Natural killer cell (primary cell): ENCODE measurements at regions not wholly inside any gene's neighbourhood (a gene's known extent, or its start where the extent isn't known, plus 50 kb on each side); places are given as distances from the start of the nearest gene placed in this dataset.
A peak's percentile ranks its signal among the peaks of the same experiment; 100 is the strongest.

Source experiments
- ATAC-seq, 3 donors: fragments of 150-1000 bp in 2 of 3; fragments of 200-7000 bp in 1 of 3; cut with Tn5 transposase; 1 replicate in 1 of 3; 2 replicates in 2 of 3; pipeline ENCODE4 v1.10.0; 2021; ENCODE audit warnings: mild to moderate bottlenecking in 2 of 3, moderate library complexity in 2 of 3
- DNase-seq, 2 donors: peaks; one replicate each; pipeline versions ENCODE4 v3.0.0 to v3.0.0-alpha.2; 2013 to 2021; ENCODE audit warnings: mixed read lengths in 1 of 2
- H3K27ac ChIP-seq: one replicate; pipeline ENCODE4 v1.5.1; 2013; ENCODE audit warnings: mild to moderate bottlenecking, low read length
- H3K27me3 ChIP-seq: one replicate; pipeline ENCODE4 v1.6.1; 2013; ENCODE audit warnings: low read length; ENCODE audit not compliant: control insufficient read depth, insufficient read depth
- H3K36me3 ChIP-seq: one replicate; pipeline ENCODE4 v1.6.1; 2013; ENCODE audit warnings: low read length; ENCODE audit not compliant: control insufficient read depth, insufficient read depth
- H3K4me1 ChIP-seq: one replicate; pipeline ENCODE4 v1.6.1; 2013; ENCODE audit warnings: low read length; ENCODE audit not compliant: control insufficient read depth, insufficient read depth
- H3K4me3 ChIP-seq: one replicate; pipeline ENCODE4 v1.5.1; 2013; ENCODE audit warnings: low read length
- H3K9me3 ChIP-seq: one replicate; pipeline ENCODE4 v1.6.1; 2013; ENCODE audit warnings: low read length; ENCODE audit not compliant: control insufficient read depth, insufficient read depth
- H3K27ac Mint-ChIP-seq, 2 donors: one replicate each; pipeline ENCODE4 v1.8.0; 2022; ENCODE audit warnings: mild to moderate bottlenecking in 2 of 2, mixed read lengths in 2 of 2, moderate library complexity in 1 of 2
- H3K27me3 Mint-ChIP-seq, 2 donors: one replicate each; pipeline ENCODE4 v1.8.0; 2022; ENCODE audit warnings: low read depth in 2 of 2, mixed read lengths in 2 of 2
- H3K36me3 Mint-ChIP-seq: one replicate; pipeline ENCODE4 v1.8.0; 2022; ENCODE audit warnings: mixed read lengths
- H3K4me1 Mint-ChIP-seq, 2 donors: one replicate each; pipeline ENCODE4 v1.8.0; 2022; ENCODE audit warnings: mixed read lengths in 2 of 2
- H3K4me3 Mint-ChIP-seq: one replicate; pipeline ENCODE4 v1.8.0; 2022; ENCODE audit warnings: mild to moderate bottlenecking, moderate library complexity, mixed read lengths
- H3K9me3 Mint-ChIP-seq, 2 donors: one replicate each; pipeline ENCODE4 v1.8.0; 2022; ENCODE audit warnings: mixed read lengths in 2 of 2
- CTCF ChIP-seq: fragments of 200-600 bp; IDR thresholded peaks from one replicate; pipeline ENCODE4 v1.8.0; 2022; ENCODE audit warnings: antibody characterized with exemption
- WGBS: methylation state at CpG from one replicate; pipeline ENCODE4 v1.1.7; 2013; ENCODE audit warnings: missing lambda C conversion rate; ENCODE audit not compliant: insufficient coverage; 5-methylcytosine and 5-hydroxymethylcytosine counted together
- intact Hi-C: fragments of 100-400 bp; cut with micrococcal nuclease; formaldehyde crosslinking; loops from one replicate; pipeline ENCODE4 v1.14.2; 2022

- intact Hi-C loops = no loop called here
- no peaks in the 10 kb centered on the region for H3K36me3 ChIP-seq
- no peaks in the 10 kb centered on the region for H3K36me3 Mint-ChIP-seq
- no peaks in the 10 kb centered on the region for H3K9me3 ChIP-seq
- H3K27ac Mint-ChIP-seq = no peak overlapping the region
- H3K27me3 Mint-ChIP-seq = peaks cover 3 to 4% of the 10 kb centered on the region in 2 donors
- TF ChIP-seq CTCF = no peak
- no peak overlapping the region for H3K27ac ChIP-seq
- H3K9me3 Mint-ChIP-seq = no peaks in the 10 kb centered on the region
- no peak overlapping the region for H3K4me3 Mint-ChIP-seq
- ATAC-seq (no peak), DNase-seq (no peak)
- H3K4me3 ChIP-seq = no peak overlapping the region
- peaks cover 13 to 14% of the 10 kb centered on the region in 2 donors for H3K4me1 Mint-ChIP-seq
- H3K27me3 ChIP-seq = no peaks in the 10 kb centered on the region
- WGBS = 83% methylated on average over 3 of the region's 3 CpGs
- peaks cover 6% of the 10 kb centered on the region for H3K4me1 ChIP-seq
Observed at GRCh38 chr2:39855856-39856255, 76.8 kb upstream of the THUMPD2 start.

GRCh38 chr2:39854771-39855170 lies 75.7 kb upstream of the THUMPD2 start:
- peaks cover 3 to 4% of the 10 kb centered on the region in 2 donors for H3K27me3 Mint-ChIP-seq
- WGBS = 55% methylated on average over 5 of the region's 5 CpGs

GRCh38 chr2:39852831-39853230 lies 73.8 kb upstream of the THUMPD2 start:
- H3K27me3 ChIP-seq = no peaks in the 10 kb centered on the region
- peaks cover 6% of the 10 kb centered on the region for H3K4me1 ChIP-seq
- H3K9me3 ChIP-seq = no peaks in the 10 kb centered on the region
- TF ChIP-seq CTCF = no peak
- peaks cover 3 to 4% of the 10 kb centered on the region in 2 donors for H3K27me3 Mint-ChIP-seq
- intact Hi-C loops = no loop called here
- H3K4me3 ChIP-seq = no peak overlapping the region
- no CpG with 5 or more reads among the region's 1 CpG for WGBS
- peaks cover 15 to 19% of the 10 kb centered on the region in 2 donors for H3K4me1 Mint-ChIP-seq
- DNase-seq (no peak), ATAC-seq (no peak)
- no peaks in the 10 kb centered on the region for H3K36me3 ChIP-seq
- no peaks in the 10 kb centered on the region for H3K36me3 Mint-ChIP-seq
- no peak overlapping the region for H3K27ac Mint-ChIP-seq
- H3K27ac ChIP-seq = no peak overlapping the region
- no peak overlapping the region for H3K4me3 Mint-ChIP-seq
- H3K9me3 Mint-ChIP-seq = no peaks in the 10 kb centered on the region

More at GRCh38 chr2:39854771-39855170, 75.7 kb upstream of the THUMPD2 start:
- no peaks in the 10 kb centered on the region for H3K27me3 ChIP-seq
- H3K4me3 ChIP-seq = no peak overlapping the region
- no peaks in the 10 kb centered on the region for H3K9me3 Mint-ChIP-seq
- no peak overlapping the region for H3K4me3 Mint-ChIP-seq
- intact Hi-C loops = no loop called here
- H3K9me3 ChIP-seq = no peaks in the 10 kb centered on the region
- TF ChIP-seq CTCF = no peak
- DNase-seq (no peak), ATAC-seq (no peak)
- no peaks in the 10 kb centered on the region for H3K36me3 Mint-ChIP-seq
- H3K4me1 ChIP-seq = peaks cover 6% of the 10 kb centered on the region
- no peaks in the 10 kb centered on the region for H3K36me3 ChIP-seq
- H3K27ac ChIP-seq = no peak overlapping the region
- H3K4me1 Mint-ChIP-seq = peaks cover 15 to 19% of the 10 kb centered on the region in 2 donors
- H3K27ac Mint-ChIP-seq = no peak overlapping the region

- no peak overlapping the region for H3K27ac Mint-ChIP-seq
- H3K4me3 Mint-ChIP-seq = no peak overlapping the region
Observed at GRCh38 chr2:39851651-39852110, 72.6 kb upstream of the THUMPD2 start.

More at GRCh38 chr2:39851651-39852110, 72.6 kb upstream of the THUMPD2 start:
- Histone ChIP-seq H3K4me1 (peaks cover 6% of the 10 kb centered on the region), H3K36me3 (no peaks in the 10 kb centered on the region), H3K27ac (no peak overlapping the region), H3K27me3 (no peaks in the 10 kb centered on the region), H3K9me3 (no peaks in the 10 kb centered on the region), H3K4me3 (no peak overlapping the region)
- peaks cover 3 to 4% of the 10 kb centered on the region in 2 donors for H3K27me3 Mint-ChIP-seq
- ATAC-seq (peak in 1 of 3 donors; percentile 49), DNase-seq (no peak)
- TF ChIP-seq CTCF = no peak
- no peaks in the 10 kb centered on the region for H3K9me3 Mint-ChIP-seq
- 0% methylated on average over 3 of the region's 3 CpGs for WGBS
- intact Hi-C loops = no loop called here
- H3K4me1 Mint-ChIP-seq = peaks cover 15 to 19% of the 10 kb centered on the region in 2 donors
- H3K36me3 Mint-ChIP-seq = no peaks in the 10 kb centered on the region
